HG02623 (cell line): ENCODE measurements at regions not wholly inside any gene's neighbourhood (a gene's known extent, or its start where the extent isn't known, plus 50 kb on each side); places are given as distances from the start of the nearest gene placed in this dataset.

Experiments
- ATAC-seq: cut with Tn5 transposase; IDR thresholded peaks from one replicate; pipeline ENCODE4 v1.9.1; 2021; ENCODE audit warnings: moderate library complexity; ENCODE audit not compliant: unreplicated experiment

GRCh38 chr5:2610986-2611385, 140.5 kb downstream of the IRX2 start:
- no peak for ATAC-seq

GRCh38 chr5:2608391-2608790, 143.1 kb downstream of the IRX2 start:
- ATAC-seq = no peak

GRCh38 chr5:2607598-2607997, 143.9 kb downstream of the IRX2 start:
- ATAC-seq = no peak

- ATAC-seq = no peak
Observed at GRCh38 chr5:2603272-2603575, 148.3 kb downstream of the IRX2 start.

GRCh38 chr5:2602451-2603271, 148.8 kb downstream of the IRX2 start:
- no peak for ATAC-seq

- ATAC-seq = no peak
Observed at GRCh38 chr5:2598503-2598902, 153.0 kb downstream of the IRX2 start.

GRCh38 chr5:2594701-2595100, 156.8 kb downstream of the IRX2 start:
- no peak for ATAC-seq

- ATAC-seq = no peak
Observed at GRCh38 chr5:2592766-2593165, 158.7 kb downstream of the IRX2 start.

GRCh38 chr5:2591777-2592453, 159.6 kb downstream of the IRX2 start:
- ATAC-seq = no peak

GRCh38 chr5:2588850-2589501, 162.5 kb downstream of the IRX2 start:
- ATAC-seq = no peak

- ATAC-seq = no peak
Observed at GRCh38 chr5:2587189-2588031, 164.1 kb downstream of the IRX2 start.

- ATAC-seq = no peak
Observed at GRCh38 chr5:2586016-2586715, 165.3 kb downstream of the IRX2 start.

- ATAC-seq = no peak
Observed at GRCh38 chr5:2584579-2585269, 166.8 kb downstream of the IRX2 start.

GRCh38 chr5:2582507-2582906, 169.0 kb downstream of the IRX2 start:
- ATAC-seq = no peak

- no peak for ATAC-seq
Observed at GRCh38 chr5:2582106-2582505, 169.4 kb downstream of the IRX2 start.

- no peak for ATAC-seq
Observed at GRCh38 chr5:2581418-2581817, 170.1 kb downstream of the IRX2 start.

GRCh38 chr5:2579126-2579525, 172.4 kb downstream of the IRX2 start:
- ATAC-seq = no peak

- no peak for ATAC-seq
Observed at GRCh38 chr5:2577312-2578036, 174.0 kb downstream of the IRX2 start.

- ATAC-seq = no peak
Observed at GRCh38 chr5:2576823-2577222, 174.7 kb downstream of the IRX2 start.
